Neural progenitor cell (in vitro differentiated cells): ENCODE measurements at regions not wholly inside any gene's neighbourhood (a gene's known extent, or its start where the extent isn't known, plus 50 kb on each side); places are given as distances from the start of the nearest gene placed in this dataset.

Experiments used
- EZH2 ChIP-seq: fragments of 200-600 bp; sonication (generic); IDR thresholded peaks from 2 replicates; pipeline ENCODE4 v1.6.1; 2017; ENCODE audit warnings: antibody characterized with exemption, mild to moderate bottlenecking, moderate library complexity
- TF ChIP-seq, protein P1 (sequence below): fragments of 200-600 bp; sonication (generic); IDR thresholded peaks from 2 replicates; pipeline ENCODE4 v1.5.1; 2017; ENCODE audit warnings: antibody characterized with exemption, mild to moderate bottlenecking

- TF ChIP-seq, protein P1, sequence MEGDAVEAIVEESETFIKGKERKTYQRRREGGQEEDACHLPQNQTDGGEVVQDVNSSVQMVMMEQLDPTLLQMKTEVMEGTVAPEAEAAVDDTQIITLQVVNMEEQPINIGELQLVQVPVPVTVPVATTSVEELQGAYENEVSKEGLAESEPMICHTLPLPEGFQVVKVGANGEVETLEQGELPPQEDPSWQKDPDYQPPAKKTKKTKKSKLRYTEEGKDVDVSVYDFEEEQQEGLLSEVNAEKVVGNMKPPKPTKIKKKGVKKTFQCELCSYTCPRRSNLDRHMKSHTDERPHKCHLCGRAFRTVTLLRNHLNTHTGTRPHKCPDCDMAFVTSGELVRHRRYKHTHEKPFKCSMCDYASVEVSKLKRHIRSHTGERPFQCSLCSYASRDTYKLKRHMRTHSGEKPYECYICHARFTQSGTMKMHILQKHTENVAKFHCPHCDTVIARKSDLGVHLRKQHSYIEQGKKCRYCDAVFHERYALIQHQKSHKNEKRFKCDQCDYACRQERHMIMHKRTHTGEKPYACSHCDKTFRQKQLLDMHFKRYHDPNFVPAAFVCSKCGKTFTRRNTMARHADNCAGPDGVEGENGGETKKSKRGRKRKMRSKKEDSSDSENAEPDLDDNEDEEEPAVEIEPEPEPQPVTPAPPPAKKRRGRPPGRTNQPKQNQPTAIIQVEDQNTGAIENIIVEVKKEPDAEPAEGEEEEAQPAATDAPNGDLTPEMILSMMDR = no peak
- TF ChIP-seq EZH2 = no peak
These were observed 254.8 kb downstream of the PCDH10 start for GRCh38 chr4:133403913-133404312.
